Spleen (tissue), 7 donors: ENCODE measurements at regions not wholly inside any gene's neighbourhood (a gene's known extent, or its start where the extent isn't known, plus 50 kb on each side); places are given as distances from the start of the nearest gene placed in this dataset.

Experiments
- CTCF ChIP-seq, 11 experiments: fragments of 200-600 bp in 7 of 11; fragments of 450-650 bp in 4 of 11; sonication (generic) in 4 of 11; IDR thresholded peaks in 8 of 11; conservative IDR thresholded peaks in 3 of 11; 1 replicate in 7 of 11; 2 replicates in 4 of 11; pipeline versions ENCODE4 v1.4.0 to v1.8.0; 2016 to 2021; ENCODE audit warnings: antibody characterized with exemption in 11 of 11, inconsistent platforms in 4 of 11, mild to moderate bottlenecking in 1 of 11
- POLR2A ChIP-seq, 3 donors: fragments of 450-650 bp; IDR thresholded peaks; one replicate each; pipeline ENCODE4 v1.5.1; 2017; ENCODE audit warnings: antibody characterized with exemption in 3 of 3, mild to moderate bottlenecking in 1 of 3
- donor health status: DM: no; HTN: no; CAD: no; lungs with moderate emphysema.
- donor health status: DM: no; HTN: no; CAD: no.
- donor health status: DM: no; HTN: no; CAD: no.

- TF ChIP-seq POLR2A (IDR thresholded peaks at IDR 0.05) (no peak), CTCF (IDR thresholded peaks at IDR 0.05 in 8 of 11, conservative IDR thresholded peaks at IDR 0.05 in 3 of 11) (no peak)
Observed at GRCh38 chr6:40965046-40965445, 74.0 kb downstream of the UNC5CL start.
